Calu3 (cell line): ENCODE measurements at regions not wholly inside any gene's neighbourhood (a gene's known extent, or its start where the extent isn't known, plus 50 kb on each side); places are given as distances from the start of the nearest gene placed in this dataset.

ENCODE experiments used
- BruUV-seq: library from RNA; stranded (reverse); fragments of 400-500 nt; replicated peaks from 2 replicates; lab custom pipeline; 2021; lab: Mats Ljungman, UMichigan
- CTCF ChIA-PET: fragments of 300-600 bp; sonication (Branson Sonifier 250); formaldehyde crosslinking; loops from one replicate; lab custom pipeline; 2022; ENCODE audit warnings: antibody characterized with exemption; lab: Charles Lee
- DNase-seq: peaks from one replicate; pipeline ENCODE4 v3.0.0; 2022
- H3K27ac Mint-ChIP-seq: one replicate; pipeline ENCODE4 v1.8.0; 2022; ENCODE audit warnings: mixed read lengths; ENCODE audit not compliant: unreplicated experiment
- H3K27me3 Mint-ChIP-seq: one replicate; pipeline ENCODE4 v1.8.0; 2022; ENCODE audit warnings: mixed read lengths; ENCODE audit not compliant: unreplicated experiment
- H3K36me3 Mint-ChIP-seq: one replicate; pipeline ENCODE4 v1.8.0; 2022; ENCODE audit warnings: mild to moderate bottlenecking, moderate library complexity, mixed read lengths; ENCODE audit not compliant: insufficient read depth, unreplicated experiment
- H3K4me1 Mint-ChIP-seq: one replicate; pipeline ENCODE4 v1.8.0; 2022; ENCODE audit warnings: mild to moderate bottlenecking, low read depth, mixed read lengths; ENCODE audit not compliant: unreplicated experiment
- H3K4me3 Mint-ChIP-seq: one replicate; pipeline ENCODE4 v1.8.0; 2022; ENCODE audit warnings: mild to moderate bottlenecking, low read depth, moderate library complexity, mixed read lengths; ENCODE audit not compliant: unreplicated experiment
- H3K9me3 Mint-ChIP-seq: one replicate; pipeline ENCODE4 v1.8.0; 2022; ENCODE audit warnings: low read depth, mixed read lengths; ENCODE audit not compliant: unreplicated experiment
- CTCF ChIP-seq: fragments of 200-600 bp; IDR thresholded peaks from one replicate; pipeline ENCODE4 v1.8.0; 2022; ENCODE audit warnings: antibody characterized with exemption; ENCODE audit not compliant: unreplicated experiment
- intact Hi-C: fragments of 100-400 bp; cut with micrococcal nuclease; formaldehyde crosslinking; loops from one replicate; pipeline ENCODE4 v1.10.0; 2022; ENCODE audit not compliant: unreplicated experiment

GRCh38 chr14:59090572-59090971 lies 97.9 kb upstream of the DAAM1 start:
- no TSS peak for BruUV-seq
- no peak overlapping the region for H3K27ac Mint-ChIP-seq
- no peaks in the 10 kb centered on the region for H3K4me1 Mint-ChIP-seq
- CTCF ChIA-PET = no interaction called here
- H3K4me3 Mint-ChIP-seq = no peak overlapping the region
- no peaks in the 10 kb centered on the region for H3K9me3 Mint-ChIP-seq
- DNase-seq = no peak
- no peaks in the 10 kb centered on the region for H3K36me3 Mint-ChIP-seq
- peaks cover 20% of the 10 kb centered on the region for H3K27me3 Mint-ChIP-seq
- no peak for TF ChIP-seq CTCF
- intact Hi-C loops = no loop called here

- TF ChIP-seq CTCF = no peak
- no peak overlapping the region for H3K4me3 Mint-ChIP-seq
- CTCF ChIA-PET = no interaction called here
- intact Hi-C loops = no loop called here
- H3K27me3 Mint-ChIP-seq = peaks cover 20% of the 10 kb centered on the region
- no peak overlapping the region for H3K27ac Mint-ChIP-seq
- BruUV-seq = no TSS peak
- no peak for DNase-seq
- no peaks in the 10 kb centered on the region for H3K36me3 Mint-ChIP-seq
- H3K4me1 Mint-ChIP-seq = no peaks in the 10 kb centered on the region
- no peaks in the 10 kb centered on the region for H3K9me3 Mint-ChIP-seq
These were observed 97.1 kb upstream of the DAAM1 start for GRCh38 chr14:59091404-59091803.

- Mint-ChIP-seq H3K4me1 (no peaks in the 10 kb centered on the region), H3K36me3 (no peaks in the 10 kb centered on the region), H3K4me3 (no peak overlapping the region), H3K27ac (no peak overlapping the region), H3K9me3 (no peaks in the 10 kb centered on the region), H3K27me3 (peaks cover 20% of the 10 kb centered on the region)
- intact Hi-C loops = no loop called here
- CTCF ChIA-PET = no interaction called here
- no peak for DNase-seq
- no peak for TF ChIP-seq CTCF
- BruUV-seq = no TSS peak
These were observed 96.5 kb upstream of the DAAM1 start for GRCh38 chr14:59091976-59092375.

GRCh38 chr14:59093902-59094301 lies 94.6 kb upstream of the DAAM1 start:
- H3K27ac Mint-ChIP-seq = no peak overlapping the region
- intact Hi-C loops = no loop called here
- no peak overlapping the region for H3K4me3 Mint-ChIP-seq
- H3K36me3 Mint-ChIP-seq = no peaks in the 10 kb centered on the region
- no peak for DNase-seq
- no TSS peak for BruUV-seq
- no peaks in the 10 kb centered on the region for H3K4me1 Mint-ChIP-seq
- H3K27me3 Mint-ChIP-seq = peaks cover 20% of the 10 kb centered on the region
- no peak for TF ChIP-seq CTCF
- CTCF ChIA-PET = interaction anchor here (0.7 kb wide), 1 partner anchor 490 kb away, joined by 4 read pairs; no protein-coding TSS in a partner anchor
- no peaks in the 10 kb centered on the region for H3K9me3 Mint-ChIP-seq
